Fibroblast of lung (primary cell): ENCODE measurements at regions not wholly inside any gene's neighbourhood (a gene's known extent, or its start where the extent isn't known, plus 50 kb on each side); places are given as distances from the start of the nearest gene placed in this dataset.

Source experiments
- DNase-seq, 2 donors: peaks; one replicate each; pipeline versions ENCODE4 v3.0.0 to v3.0.0-alpha.2; 2010; ENCODE audit warnings: low read depth in 2 of 2
- H2AFZ ChIP-seq: 2 replicates; pipeline ENCODE4 v1.5.1; 2012; ENCODE audit warnings: low read length, control low read depth, inconsistent platforms
- H3K27ac ChIP-seq: 2 replicates; pipeline ENCODE4 v1.5.1; 2011; ENCODE audit warnings: low read length, control low read depth; ENCODE audit not compliant: insufficient read depth
- H3K27me3 ChIP-seq: 2 replicates; pipeline ENCODE4 v1.5.1; 2011; ENCODE audit warnings: mild to moderate bottlenecking, low read length; ENCODE audit not compliant: control insufficient read depth, insufficient read depth
- H3K36me3 ChIP-seq: 2 replicates; pipeline ENCODE4 v1.5.1; 2011; ENCODE audit warnings: low read length; ENCODE audit not compliant: control insufficient read depth, insufficient read depth
- H3K4me1 ChIP-seq: 2 replicates; pipeline ENCODE4 v1.5.1; 2011; ENCODE audit warnings: low read length; ENCODE audit not compliant: control insufficient read depth, insufficient read depth; ENCODE audit errors: extremely low read depth
- H3K4me2 ChIP-seq: 2 replicates; pipeline ENCODE4 v1.5.1; 2011; ENCODE audit warnings: low read length, control low read depth; ENCODE audit not compliant: insufficient read depth; ENCODE audit errors: extremely low read depth
- H3K4me3 ChIP-seq, 4 experiments: fragments of 200-600 bp in 1 of 4; sonication (generic) in 1 of 4; replicated peaks in 1 of 4; 2 replicates each; pipeline ENCODE4 v1.5.1; 2011 to 2016; ENCODE audit warnings: low read length in 4 of 4, low read depth in 3 of 4, mild to moderate bottlenecking in 3 of 4, control low read depth in 2 of 4, inconsistent platforms in 1 of 4, mixed read lengths in 1 of 4; ENCODE audit not compliant: insufficient read depth in 1 of 4; ENCODE audit errors: control extremely low read depth in 1 of 4
- H3K79me2 ChIP-seq: 2 replicates; pipeline ENCODE4 v1.5.1; 2012; ENCODE audit warnings: mild to moderate bottlenecking, low read length, inconsistent platforms; ENCODE audit not compliant: control insufficient read depth, insufficient read depth
- H3K9ac ChIP-seq: 2 replicates; pipeline ENCODE4 v1.5.1; 2011; ENCODE audit warnings: mild to moderate bottlenecking, low read length, control low read depth; ENCODE audit not compliant: insufficient read depth
- H3K9me3 ChIP-seq: 2 replicates; pipeline ENCODE4 v1.5.1; 2012; ENCODE audit warnings: low read depth, low read length; ENCODE audit not compliant: control insufficient read depth, insufficient read depth
- H4K20me1 ChIP-seq: 2 replicates; pipeline ENCODE4 v1.5.1; 2011; ENCODE audit warnings: low read length; ENCODE audit not compliant: control insufficient read depth, insufficient read depth; ENCODE audit errors: extremely low read depth
- EZH2 ChIP-seq: IDR thresholded peaks from 2 replicates; pipeline ENCODE4 v1.5.1; 2012; ENCODE audit warnings: low read length, control low read depth, mild to moderate bottlenecking; ENCODE audit errors: missing control alignments
- TF ChIP-seq, protein P1 (sequence below), 2 donors: IDR thresholded peaks in 1 of 2; conservative IDR thresholded peaks in 1 of 2; 1 replicate in 1 of 2; 2 replicates in 1 of 2; pipeline ENCODE4 v1.5.1; 2011 to 2012; ENCODE audit warnings: low read length in 2 of 2, control low read depth in 1 of 2, inconsistent platforms in 1 of 2, low read depth in 1 of 2, mild to moderate bottlenecking in 1 of 2

DNA sequence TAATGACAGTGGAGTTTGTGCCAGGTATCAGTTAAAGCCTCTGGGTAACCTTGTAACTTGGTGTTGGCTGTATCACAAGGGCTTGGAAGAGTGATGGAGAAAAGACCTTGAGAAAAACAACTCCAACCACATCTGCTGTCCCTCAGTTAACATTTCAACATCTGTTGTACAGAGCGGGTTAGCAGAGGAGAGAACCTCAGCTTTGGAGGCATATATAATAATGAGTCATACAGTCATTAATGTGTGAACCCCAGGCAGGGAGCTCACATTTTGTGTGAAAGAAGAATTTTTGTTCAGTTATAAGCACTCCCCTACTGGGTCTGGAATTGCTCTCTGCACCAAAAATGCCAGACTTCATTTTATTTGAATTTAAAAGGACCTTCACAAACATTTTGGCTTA lies 439.5 kb downstream of the PDCD6IP start:
- H3K27me3 ChIP-seq: no peaks in the 10 kb centered on the region
- TF ChIP-seq EZH2: no peak
- TF ChIP-seq, protein P1, sequence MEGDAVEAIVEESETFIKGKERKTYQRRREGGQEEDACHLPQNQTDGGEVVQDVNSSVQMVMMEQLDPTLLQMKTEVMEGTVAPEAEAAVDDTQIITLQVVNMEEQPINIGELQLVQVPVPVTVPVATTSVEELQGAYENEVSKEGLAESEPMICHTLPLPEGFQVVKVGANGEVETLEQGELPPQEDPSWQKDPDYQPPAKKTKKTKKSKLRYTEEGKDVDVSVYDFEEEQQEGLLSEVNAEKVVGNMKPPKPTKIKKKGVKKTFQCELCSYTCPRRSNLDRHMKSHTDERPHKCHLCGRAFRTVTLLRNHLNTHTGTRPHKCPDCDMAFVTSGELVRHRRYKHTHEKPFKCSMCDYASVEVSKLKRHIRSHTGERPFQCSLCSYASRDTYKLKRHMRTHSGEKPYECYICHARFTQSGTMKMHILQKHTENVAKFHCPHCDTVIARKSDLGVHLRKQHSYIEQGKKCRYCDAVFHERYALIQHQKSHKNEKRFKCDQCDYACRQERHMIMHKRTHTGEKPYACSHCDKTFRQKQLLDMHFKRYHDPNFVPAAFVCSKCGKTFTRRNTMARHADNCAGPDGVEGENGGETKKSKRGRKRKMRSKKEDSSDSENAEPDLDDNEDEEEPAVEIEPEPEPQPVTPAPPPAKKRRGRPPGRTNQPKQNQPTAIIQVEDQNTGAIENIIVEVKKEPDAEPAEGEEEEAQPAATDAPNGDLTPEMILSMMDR (conservative IDR thresholded peaks at IDR 0.05 in 1 of 2, IDR thresholded peaks at IDR 0.05 in 1 of 2; ENCODE audit: low read depth in 1 of 2, low read length in 2 of 2): no peak
- no peaks in the 10 kb centered on the region for H4K20me1 ChIP-seq
- no peak overlapping the region for H2AFZ ChIP-seq
- no peaks in the 10 kb centered on the region for H3K4me1 ChIP-seq
- H3K36me3 ChIP-seq: no peaks in the 10 kb centered on the region
- H3K4me3 ChIP-seq: no peak overlapping the region
- peak in 1 of 2 donors; percentile 6 for DNase-seq
- H3K4me2 ChIP-seq: no peak overlapping the region
- H3K9ac ChIP-seq: no peak overlapping the region
- H3K79me2 ChIP-seq: no peaks in the 10 kb centered on the region
- no peaks in the 10 kb centered on the region for H3K9me3 ChIP-seq
- no peak overlapping the region for H3K27ac ChIP-seq

DNA sequence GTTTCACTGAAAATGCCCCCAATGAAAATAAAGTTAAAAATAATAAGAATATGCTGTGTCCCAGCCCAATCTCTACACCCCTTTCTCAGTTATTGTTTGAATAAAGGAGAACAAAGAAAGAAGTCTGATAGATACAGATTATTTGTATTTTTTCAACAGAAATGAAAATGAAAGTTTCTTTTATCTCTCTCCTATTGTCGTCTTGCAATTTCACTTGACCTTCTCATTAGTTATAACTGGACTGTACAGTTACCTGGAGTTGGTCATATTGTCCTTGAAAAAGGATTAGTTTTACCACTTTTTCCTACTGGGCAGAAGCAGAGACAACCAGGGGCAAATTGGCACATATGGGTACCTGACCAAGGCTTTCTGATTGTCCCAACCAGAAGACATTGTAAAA lies 440.0 kb downstream of the PDCD6IP start:
- H3K9ac ChIP-seq: no peak overlapping the region
- no peak for DNase-seq
- TF ChIP-seq, protein P1 (conservative IDR thresholded peaks at IDR 0.05 in 1 of 2, IDR thresholded peaks at IDR 0.05 in 1 of 2; ENCODE audit: low read depth in 1 of 2, low read length in 2 of 2): no peak
- TF ChIP-seq EZH2: no peak
- H3K36me3 ChIP-seq: no peaks in the 10 kb centered on the region
- H3K27me3 ChIP-seq: no peaks in the 10 kb centered on the region
- no peak overlapping the region for H3K4me3 ChIP-seq
- no peak overlapping the region for H3K4me2 ChIP-seq
- H3K27ac ChIP-seq: no peak overlapping the region
- H4K20me1 ChIP-seq: no peaks in the 10 kb centered on the region
- H3K4me1 ChIP-seq: no peaks in the 10 kb centered on the region
- H2AFZ ChIP-seq: no peak overlapping the region
- H3K9me3 ChIP-seq: no peaks in the 10 kb centered on the region
- H3K79me2 ChIP-seq: no peaks in the 10 kb centered on the region

DNA sequence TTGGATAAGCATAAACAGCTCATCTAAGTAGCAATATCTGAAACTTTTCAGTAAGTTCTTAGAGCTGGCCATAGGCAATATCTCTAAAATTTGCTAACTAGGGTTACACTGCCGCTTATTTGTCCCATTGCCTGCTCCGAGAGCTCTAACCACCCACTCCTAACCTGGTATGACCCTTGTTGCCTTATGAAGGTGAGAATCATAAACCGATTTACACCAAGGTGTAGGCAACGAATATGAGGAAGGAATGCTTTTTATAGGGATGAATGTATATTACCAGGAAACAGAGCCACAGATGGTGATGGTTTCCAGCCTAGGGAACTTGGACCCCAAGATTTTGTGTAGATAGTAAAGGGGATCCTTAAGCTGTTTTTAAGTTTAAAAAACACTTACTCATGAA lies 440.9 kb downstream of the PDCD6IP start:
- no peak overlapping the region for H3K9ac ChIP-seq

More for the DNA sequence above, 440.9 kb downstream of the PDCD6IP start:
- H3K36me3 ChIP-seq: no peaks in the 10 kb centered on the region
- no peaks in the 10 kb centered on the region for H3K79me2 ChIP-seq
- no peak overlapping the region for H3K27ac ChIP-seq
- no peaks in the 10 kb centered on the region for H3K27me3 ChIP-seq
- no peak for DNase-seq
- H4K20me1 ChIP-seq: no peaks in the 10 kb centered on the region
- no peaks in the 10 kb centered on the region for H3K9me3 ChIP-seq
- no peak overlapping the region for H3K4me3 ChIP-seq
- no peak overlapping the region for H2AFZ ChIP-seq
- TF ChIP-seq EZH2: no peak
- TF ChIP-seq, protein P1 (conservative IDR thresholded peaks at IDR 0.05 in 1 of 2, IDR thresholded peaks at IDR 0.05 in 1 of 2; ENCODE audit: low read depth in 1 of 2, low read length in 2 of 2): no peak
- H3K4me1 ChIP-seq: no peaks in the 10 kb centered on the region
- no peak overlapping the region for H3K4me2 ChIP-seq
